Liver (tissue), 8 donors: ENCODE measurements at regions not wholly inside any gene's neighbourhood (a gene's known extent, or its start where the extent isn't known, plus 50 kb on each side); places are given as distances from the start of the nearest gene placed in this dataset.

ENCODE experiments used
- DNase-seq: peaks from one replicate; pipeline ENCODE4 v3.0.0-alpha.2; 2017; ENCODE audit warnings: low spot score
- H3K27ac ChIP-seq, 2 donors: one replicate each; pipeline ENCODE4 v1.7.0; 2013; ENCODE audit warnings: inconsistent platforms in 2 of 2, low read length in 2 of 2, control low read depth in 1 of 2, low read depth in 1 of 2, mild to moderate bottlenecking in 1 of 2
- H3K27me3 ChIP-seq, 4 donors: one replicate each; pipeline versions ENCODE4 v1.6.1 to v1.7.0; 2013; ENCODE audit warnings: low read length in 3 of 4, inconsistent platforms in 1 of 4, mild to moderate bottlenecking in 1 of 4, moderate library complexity in 1 of 4; ENCODE audit not compliant: control insufficient read depth in 4 of 4, insufficient read depth in 4 of 4
- H3K36me3 ChIP-seq, 4 donors: one replicate each; pipeline versions ENCODE4 v1.6.1 to v1.7.0; 2013; ENCODE audit warnings: low read length in 3 of 4, mild to moderate bottlenecking in 3 of 4, low read depth in 1 of 4, moderate library complexity in 1 of 4; ENCODE audit not compliant: control insufficient read depth in 4 of 4, insufficient read depth in 3 of 4
- H3K4me1 ChIP-seq, 4 donors: one replicate each; pipeline versions ENCODE4 v1.6.1 to v1.7.0; 2013; ENCODE audit warnings: low read length in 3 of 4, mild to moderate bottlenecking in 3 of 4, moderate library complexity in 1 of 4; ENCODE audit not compliant: control insufficient read depth in 4 of 4, insufficient read depth in 4 of 4
- H3K4me3 ChIP-seq, 3 donors: one replicate each; pipeline versions ENCODE4 v1.6.1 to v1.7.0; 2013; ENCODE audit warnings: low read length in 3 of 3, control low read depth in 1 of 3, low read depth in 1 of 3, mild to moderate bottlenecking in 1 of 3
- H3K9ac ChIP-seq, 2 donors: one replicate each; pipeline ENCODE4 v1.7.0; 2013; ENCODE audit warnings: low read length in 2 of 2, mild to moderate bottlenecking in 2 of 2, moderate library complexity in 2 of 2, control low read depth in 1 of 2, low read depth in 1 of 2
- H3K9me3 ChIP-seq, 4 donors: one replicate each; pipeline versions ENCODE4 v1.6.1 to v1.7.0; 2013; ENCODE audit warnings: low read length in 3 of 4; ENCODE audit not compliant: control insufficient read depth in 4 of 4
- EGR1 ChIP-seq, 2 donors: IDR thresholded peaks; 2 replicates each; pipeline ENCODE4 v1.6.1; 2016 to 2018; ENCODE audit warnings: antibody characterized with exemption in 2 of 2, low read depth in 2 of 2
- FOXA1 ChIP-seq: IDR thresholded peaks from 2 replicates; pipeline ENCODE4 v1.6.1; 2016; ENCODE audit warnings: antibody characterized with exemption
- FOXA2 ChIP-seq: IDR thresholded peaks from 2 replicates; pipeline ENCODE4 v1.6.1; 2016; ENCODE audit warnings: antibody characterized with exemption
- GABPA ChIP-seq, 2 donors: IDR thresholded peaks in 1 of 2; conservative IDR thresholded peaks in 1 of 2; 2 replicates each; pipeline ENCODE4 v1.6.1; 2016; ENCODE audit warnings: antibody characterized with exemption in 2 of 2, mild to moderate bottlenecking in 1 of 2, moderate library complexity in 1 of 2
- HNF4A ChIP-seq, 2 donors: conservative IDR thresholded peaks; 2 replicates each; pipeline ENCODE4 v1.6.1; 2016; ENCODE audit warnings: antibody characterized with exemption in 2 of 2, mild to moderate bottlenecking in 2 of 2
- HNF4G ChIP-seq: IDR thresholded peaks from 2 replicates; pipeline ENCODE4 v1.6.1; 2016; ENCODE audit warnings: antibody characterized with exemption
- JUND ChIP-seq, 2 donors: IDR thresholded peaks; 2 replicates each; pipeline ENCODE4 v1.6.1; 2016; ENCODE audit warnings: antibody characterized with exemption in 2 of 2
- NR2F2 ChIP-seq: IDR thresholded peaks from 2 replicates; pipeline ENCODE4 v1.6.1; 2016; ENCODE audit warnings: antibody characterized with exemption
- RAD21 ChIP-seq, 2 donors: IDR thresholded peaks; 2 replicates each; pipeline ENCODE4 v1.6.1; 2016; ENCODE audit warnings: antibody characterized with exemption in 2 of 2, mild to moderate bottlenecking in 2 of 2
- RXRA ChIP-seq, 2 donors: IDR thresholded peaks; 2 replicates each; pipeline ENCODE4 v1.6.1; 2017 to 2018; ENCODE audit warnings: antibody characterized with exemption in 2 of 2, mild to moderate bottlenecking in 1 of 2
- SP1 ChIP-seq: IDR thresholded peaks from 2 replicates; pipeline ENCODE4 v1.6.1; 2018; ENCODE audit warnings: antibody characterized with exemption, mild to moderate bottlenecking
- TAF1 ChIP-seq: conservative IDR thresholded peaks from 2 replicates; pipeline ENCODE4 v1.6.1; 2016; ENCODE audit warnings: antibody characterized with exemption, mild to moderate bottlenecking
- YY1 ChIP-seq: IDR thresholded peaks from 2 replicates; pipeline ENCODE4 v1.6.1; 2016; ENCODE audit warnings: antibody characterized with exemption, mild to moderate bottlenecking
- WGBS: extraction: QIAGEN DNeasy Blood & Tissue Kit; methylation state at CpG from one replicate; pipeline ENCODE4 v1.1.7; 2013; 5-methylcytosine and 5-hydroxymethylcytosine counted together
- TF ChIP-seq, protein P1 (sequence below): IDR thresholded peaks from 2 replicates; pipeline ENCODE4 v1.6.1; 2016; ENCODE audit warnings: antibody characterized with exemption
- TF ChIP-seq, protein P2 (sequence below): IDR thresholded peaks from 2 replicates; pipeline ENCODE4 v1.6.1; 2016; ENCODE audit warnings: antibody characterized with exemption
- TF ChIP-seq, protein P3 (sequence below): IDR thresholded peaks from 2 replicates; pipeline ENCODE4 v1.6.1; 2016; ENCODE audit warnings: antibody characterized with exemption
- TF ChIP-seq, protein P4 (sequence below): fragments of 150-350 bp; IDR thresholded peaks from 2 replicates; pipeline ENCODE4 v1.5.1; 2017; ENCODE audit warnings: improper control_type of control experiment, low read depth, low read length; ENCODE audit not compliant: missing input control
- TF ChIP-seq, protein P5 (sequence below): IDR thresholded peaks from 2 replicates; pipeline ENCODE4 v1.6.1; 2016; ENCODE audit warnings: antibody characterized with exemption, mild to moderate bottlenecking
- donor health status: healthy.
- donor health status: healthy.
- donor health status: healthy.
- donor health status: healthy.
- donor health status: healthy.

DNA sequence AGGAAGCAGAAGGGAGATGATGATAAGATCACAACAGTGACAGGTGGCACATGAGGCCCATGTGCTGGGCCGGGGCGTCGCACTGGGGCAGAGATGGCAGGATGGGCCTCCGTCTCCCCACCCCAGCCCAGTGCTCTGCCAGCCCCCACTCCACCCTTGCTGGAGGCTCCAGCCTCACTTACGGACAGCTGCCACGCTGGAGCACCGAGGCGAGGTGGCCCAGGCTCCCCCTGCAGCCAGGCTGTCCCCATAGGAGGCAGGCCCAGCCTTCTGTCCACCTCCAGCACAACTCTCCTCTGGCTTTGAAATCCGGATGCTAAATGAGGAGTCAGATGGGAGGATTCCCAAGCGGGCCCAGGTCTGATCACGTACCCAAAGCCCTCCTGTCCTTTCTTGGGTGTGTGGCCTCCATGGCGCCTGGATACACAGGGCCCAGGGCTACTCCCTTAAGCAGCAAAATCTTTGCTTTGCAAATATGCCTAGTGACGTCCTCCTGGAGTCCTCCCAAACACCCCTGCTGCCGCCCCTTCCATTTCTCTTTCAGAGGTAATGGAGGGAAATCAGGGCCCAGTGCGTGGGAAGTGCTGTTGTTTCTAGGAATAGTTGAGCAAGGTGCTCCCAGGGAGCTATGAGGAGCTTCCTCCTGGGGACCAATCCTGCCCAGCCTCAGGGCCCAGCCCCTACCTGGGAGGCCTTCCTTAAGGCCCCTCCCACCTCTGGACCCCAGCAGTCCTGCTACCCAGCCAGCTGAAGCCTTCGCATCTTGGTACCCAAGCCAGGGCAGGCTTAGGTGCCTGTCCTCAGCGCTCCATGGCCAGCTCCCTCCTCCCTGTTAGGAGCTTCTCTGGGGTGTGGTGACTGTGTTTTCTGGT is 170.4 kb upstream of the MYCN start:
- DNase-seq = no peak
- 93% methylated on average over 17 of the region's 17 CpGs for WGBS

More for the DNA sequence above, 170.4 kb upstream of the MYCN start:
- Histone ChIP-seq H3K36me3 (no peaks in the 10 kb centered on the region), H3K9me3 (no peaks in the 10 kb centered on the region), H3K4me1 (peaks cover 18 to 26% (median 23%) of the 10 kb centered on the region in 4 donors), H3K4me3 (no peak overlapping the region), H3K9ac (no peak overlapping the region), H3K27ac (no peak overlapping the region), H3K27me3 (no peaks in the 10 kb centered on the region)
- no peak for TF ChIP-seq HNF4G
- TF ChIP-seq TAF1 = no peak
- no peak for TF ChIP-seq YY1
- TF ChIP-seq, protein P1, sequence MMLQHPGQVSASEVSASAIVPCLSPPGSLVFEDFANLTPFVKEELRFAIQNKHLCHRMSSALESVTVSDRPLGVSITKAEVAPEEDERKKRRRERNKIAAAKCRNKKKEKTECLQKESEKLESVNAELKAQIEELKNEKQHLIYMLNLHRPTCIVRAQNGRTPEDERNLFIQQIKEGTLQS = no peak
- TF ChIP-seq FOXA2 = no peak
- TF ChIP-seq HNF4A (conservative IDR thresholded peaks at IDR 0.05) = no peak
- TF ChIP-seq, protein P2, sequence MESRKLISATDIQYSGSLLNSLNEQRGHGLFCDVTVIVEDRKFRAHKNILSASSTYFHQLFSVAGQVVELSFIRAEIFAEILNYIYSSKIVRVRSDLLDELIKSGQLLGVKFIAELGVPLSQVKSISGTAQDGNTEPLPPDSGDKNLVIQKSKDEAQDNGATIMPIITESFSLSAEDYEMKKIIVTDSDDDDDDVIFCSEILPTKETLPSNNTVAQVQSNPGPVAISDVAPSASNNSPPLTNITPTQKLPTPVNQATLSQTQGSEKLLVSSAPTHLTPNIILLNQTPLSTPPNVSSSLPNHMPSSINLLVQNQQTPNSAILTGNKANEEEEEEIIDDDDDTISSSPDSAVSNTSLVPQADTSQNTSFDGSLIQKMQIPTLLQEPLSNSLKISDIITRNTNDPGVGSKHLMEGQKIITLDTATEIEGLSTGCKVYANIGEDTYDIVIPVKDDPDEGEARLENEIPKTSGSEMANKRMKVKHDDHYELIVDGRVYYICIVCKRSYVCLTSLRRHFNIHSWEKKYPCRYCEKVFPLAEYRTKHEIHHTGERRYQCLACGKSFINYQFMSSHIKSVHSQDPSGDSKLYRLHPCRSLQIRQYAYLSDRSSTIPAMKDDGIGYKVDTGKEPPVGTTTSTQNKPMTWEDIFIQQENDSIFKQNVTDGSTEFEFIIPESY = no peak
- TF ChIP-seq, protein P3, sequence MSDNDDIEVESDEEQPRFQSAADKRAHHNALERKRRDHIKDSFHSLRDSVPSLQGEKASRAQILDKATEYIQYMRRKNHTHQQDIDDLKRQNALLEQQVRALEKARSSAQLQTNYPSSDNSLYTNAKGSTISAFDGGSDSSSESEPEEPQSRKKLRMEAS = no peak
- TF ChIP-seq SP1 = no peak
- TF ChIP-seq JUND (IDR thresholded peaks at IDR 0.05) = no peak
- no peak for TF ChIP-seq NR2F2
- no peak for TF ChIP-seq RXRA (IDR thresholded peaks at IDR 0.05)
- TF ChIP-seq RAD21 (IDR thresholded peaks at IDR 0.05) = no peak
- TF ChIP-seq GABPA (IDR thresholded peaks at IDR 0.05 in 1 of 2, conservative IDR thresholded peaks at IDR 0.05 in 1 of 2) = no peak
- TF ChIP-seq EGR1 (IDR thresholded peaks at IDR 0.05; ENCODE audit: low read depth in 2 of 2) = no peak
- TF ChIP-seq, protein P4, sequence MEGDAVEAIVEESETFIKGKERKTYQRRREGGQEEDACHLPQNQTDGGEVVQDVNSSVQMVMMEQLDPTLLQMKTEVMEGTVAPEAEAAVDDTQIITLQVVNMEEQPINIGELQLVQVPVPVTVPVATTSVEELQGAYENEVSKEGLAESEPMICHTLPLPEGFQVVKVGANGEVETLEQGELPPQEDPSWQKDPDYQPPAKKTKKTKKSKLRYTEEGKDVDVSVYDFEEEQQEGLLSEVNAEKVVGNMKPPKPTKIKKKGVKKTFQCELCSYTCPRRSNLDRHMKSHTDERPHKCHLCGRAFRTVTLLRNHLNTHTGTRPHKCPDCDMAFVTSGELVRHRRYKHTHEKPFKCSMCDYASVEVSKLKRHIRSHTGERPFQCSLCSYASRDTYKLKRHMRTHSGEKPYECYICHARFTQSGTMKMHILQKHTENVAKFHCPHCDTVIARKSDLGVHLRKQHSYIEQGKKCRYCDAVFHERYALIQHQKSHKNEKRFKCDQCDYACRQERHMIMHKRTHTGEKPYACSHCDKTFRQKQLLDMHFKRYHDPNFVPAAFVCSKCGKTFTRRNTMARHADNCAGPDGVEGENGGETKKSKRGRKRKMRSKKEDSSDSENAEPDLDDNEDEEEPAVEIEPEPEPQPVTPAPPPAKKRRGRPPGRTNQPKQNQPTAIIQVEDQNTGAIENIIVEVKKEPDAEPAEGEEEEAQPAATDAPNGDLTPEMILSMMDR = no peak
- no peak for TF ChIP-seq FOXA1
- TF ChIP-seq, protein P5, sequence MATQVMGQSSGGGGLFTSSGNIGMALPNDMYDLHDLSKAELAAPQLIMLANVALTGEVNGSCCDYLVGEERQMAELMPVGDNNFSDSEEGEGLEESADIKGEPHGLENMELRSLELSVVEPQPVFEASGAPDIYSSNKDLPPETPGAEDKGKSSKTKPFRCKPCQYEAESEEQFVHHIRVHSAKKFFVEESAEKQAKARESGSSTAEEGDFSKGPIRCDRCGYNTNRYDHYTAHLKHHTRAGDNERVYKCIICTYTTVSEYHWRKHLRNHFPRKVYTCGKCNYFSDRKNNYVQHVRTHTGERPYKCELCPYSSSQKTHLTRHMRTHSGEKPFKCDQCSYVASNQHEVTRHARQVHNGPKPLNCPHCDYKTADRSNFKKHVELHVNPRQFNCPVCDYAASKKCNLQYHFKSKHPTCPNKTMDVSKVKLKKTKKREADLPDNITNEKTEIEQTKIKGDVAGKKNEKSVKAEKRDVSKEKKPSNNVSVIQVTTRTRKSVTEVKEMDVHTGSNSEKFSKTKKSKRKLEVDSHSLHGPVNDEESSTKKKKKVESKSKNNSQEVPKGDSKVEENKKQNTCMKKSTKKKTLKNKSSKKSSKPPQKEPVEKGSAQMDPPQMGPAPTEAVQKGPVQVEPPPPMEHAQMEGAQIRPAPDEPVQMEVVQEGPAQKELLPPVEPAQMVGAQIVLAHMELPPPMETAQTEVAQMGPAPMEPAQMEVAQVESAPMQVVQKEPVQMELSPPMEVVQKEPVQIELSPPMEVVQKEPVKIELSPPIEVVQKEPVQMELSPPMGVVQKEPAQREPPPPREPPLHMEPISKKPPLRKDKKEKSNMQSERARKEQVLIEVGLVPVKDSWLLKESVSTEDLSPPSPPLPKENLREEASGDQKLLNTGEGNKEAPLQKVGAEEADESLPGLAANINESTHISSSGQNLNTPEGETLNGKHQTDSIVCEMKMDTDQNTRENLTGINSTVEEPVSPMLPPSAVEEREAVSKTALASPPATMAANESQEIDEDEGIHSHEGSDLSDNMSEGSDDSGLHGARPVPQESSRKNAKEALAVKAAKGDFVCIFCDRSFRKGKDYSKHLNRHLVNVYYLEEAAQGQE = no peak
